HG03558 (cell line): ENCODE measurements at regions not wholly inside any gene's neighbourhood (a gene's known extent, or its start where the extent isn't known, plus 50 kb on each side); places are given as distances from the start of the nearest gene placed in this dataset.
A peak's percentile ranks its signal among the peaks of the same experiment; 100 is the strongest.

Experiments
- ATAC-seq: cut with Tn5 transposase; IDR thresholded peaks from one replicate; pipeline ENCODE4 v1.9.1; 2021; ENCODE audit warnings: moderate number of reproducible peaks; ENCODE audit not compliant: unreplicated experiment; ENCODE audit errors: extremely low read depth

- ATAC-seq, result no peak
Measured at GRCh38 chr13:71115301-71115700, 751.7 kb downstream of the DACH1 start.

GRCh38 chr13:71096421-71096820 is 770.6 kb downstream of the DACH1 start:
- no peak for ATAC-seq

GRCh38 chr13:71090990-71091389 is 776.0 kb downstream of the DACH1 start:
- ATAC-seq, result no peak

- ATAC-seq, result no peak
Measured at GRCh38 chr13:71089056-71089455, 777.9 kb downstream of the DACH1 start.

- ATAC-seq, result no peak
Measured at GRCh38 chr13:71087432-71087831, 779.6 kb downstream of the DACH1 start.

GRCh38 chr13:71087006-71087405 is 780.0 kb downstream of the DACH1 start:
- no peak for ATAC-seq

GRCh38 chr13:71082631-71083030 is 784.4 kb downstream of the DACH1 start:
- no peak for ATAC-seq

- ATAC-seq, result no peak
Measured at GRCh38 chr13:71079638-71080037, 787.4 kb downstream of the DACH1 start.

GRCh38 chr13:71068041-71068440 is 799.0 kb downstream of the DACH1 start:
- no peak for ATAC-seq

GRCh38 chr13:71067165-71067815 is 799.7 kb downstream of the DACH1 start:
- no peak for ATAC-seq

- ATAC-seq, result no peak
Measured at GRCh38 chr13:71056581-71056980, 810.4 kb downstream of the DACH1 start.

- ATAC-seq, result no peak
Measured at GRCh38 chr13:71055644-71056043, 811.4 kb downstream of the DACH1 start.

GRCh38 chr13:71055047-71055446 is 812.0 kb downstream of the DACH1 start:
- ATAC-seq, result no peak

GRCh38 chr13:71054358-71054757 is 812.6 kb downstream of the DACH1 start:
- peak; percentile 57 for ATAC-seq

GRCh38 chr13:71051573-71051972 is 815.4 kb downstream of the DACH1 start:
- ATAC-seq, result no peak

- ATAC-seq, result no peak
Measured at GRCh38 chr13:71046360-71047079, 820.5 kb downstream of the DACH1 start.

- no peak for ATAC-seq
Measured at GRCh38 chr13:71045101-71045500, 821.9 kb downstream of the DACH1 start.

- ATAC-seq, result no peak
Measured at GRCh38 chr13:71039440-71039839, 827.6 kb downstream of the DACH1 start.

GRCh38 chr13:71034018-71034417 is 833.0 kb downstream of the DACH1 start:
- ATAC-seq, result no peak

- ATAC-seq, result no peak
Measured at GRCh38 chr13:71033026-71033425, 834.0 kb downstream of the DACH1 start.

- ATAC-seq, result no peak
Measured at GRCh38 chr13:71030784-71031183, 836.2 kb downstream of the DACH1 start.

- ATAC-seq, result no peak
Measured at GRCh38 chr13:71028884-71029283, 838.1 kb downstream of the DACH1 start.
